ENCODE measurements at regions not wholly inside any gene's neighbourhood (a gene's known extent, or its start where the extent isn't known, plus 50 kb on each side); places are given as distances from the start of the nearest gene placed in this dataset.

DNA sequence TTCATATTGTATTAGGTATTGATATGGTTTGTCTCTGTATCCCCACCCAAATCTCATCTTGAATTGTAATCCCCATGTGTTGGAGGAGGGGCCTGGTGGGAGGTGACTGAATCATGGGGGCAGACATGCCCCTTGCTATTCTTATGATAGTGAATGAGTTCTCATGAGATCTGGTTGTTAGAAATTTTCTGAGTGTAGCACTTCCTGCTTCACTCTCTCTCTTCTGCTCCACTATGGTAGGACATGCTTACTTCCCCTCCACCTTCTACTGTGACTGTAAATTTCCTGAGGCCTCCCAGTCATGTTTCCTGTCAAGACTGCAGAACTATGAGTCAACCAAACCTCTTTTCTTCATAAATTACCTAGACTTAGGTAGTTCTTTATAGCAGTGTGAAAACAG is 187.4 kb upstream of the SLC24A2 start:
- Mint-ChIP-seq H3K27ac (no peak overlapping the region), H3K4me3 (ENCODE audit: low read depth) (no peak overlapping the region), H3K9me3 (ENCODE audit: low read depth) (no peaks in the 10 kb centered on the region), H3K36me3 (ENCODE audit: insufficient read depth) (no peaks in the 10 kb centered on the region), H3K4me1 (ENCODE audit: low read depth) (no peaks in the 10 kb centered on the region), H3K27me3 (no peaks in the 10 kb centered on the region)
- DNase-seq (ENCODE audit: low spot score, unreplicated experiment), result no peak
- TF ChIP-seq, protein P1, sequence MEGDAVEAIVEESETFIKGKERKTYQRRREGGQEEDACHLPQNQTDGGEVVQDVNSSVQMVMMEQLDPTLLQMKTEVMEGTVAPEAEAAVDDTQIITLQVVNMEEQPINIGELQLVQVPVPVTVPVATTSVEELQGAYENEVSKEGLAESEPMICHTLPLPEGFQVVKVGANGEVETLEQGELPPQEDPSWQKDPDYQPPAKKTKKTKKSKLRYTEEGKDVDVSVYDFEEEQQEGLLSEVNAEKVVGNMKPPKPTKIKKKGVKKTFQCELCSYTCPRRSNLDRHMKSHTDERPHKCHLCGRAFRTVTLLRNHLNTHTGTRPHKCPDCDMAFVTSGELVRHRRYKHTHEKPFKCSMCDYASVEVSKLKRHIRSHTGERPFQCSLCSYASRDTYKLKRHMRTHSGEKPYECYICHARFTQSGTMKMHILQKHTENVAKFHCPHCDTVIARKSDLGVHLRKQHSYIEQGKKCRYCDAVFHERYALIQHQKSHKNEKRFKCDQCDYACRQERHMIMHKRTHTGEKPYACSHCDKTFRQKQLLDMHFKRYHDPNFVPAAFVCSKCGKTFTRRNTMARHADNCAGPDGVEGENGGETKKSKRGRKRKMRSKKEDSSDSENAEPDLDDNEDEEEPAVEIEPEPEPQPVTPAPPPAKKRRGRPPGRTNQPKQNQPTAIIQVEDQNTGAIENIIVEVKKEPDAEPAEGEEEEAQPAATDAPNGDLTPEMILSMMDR (IDR thresholded peaks at IDR 0.05; ENCODE audit: unreplicated experiment), result no peak

DNA sequence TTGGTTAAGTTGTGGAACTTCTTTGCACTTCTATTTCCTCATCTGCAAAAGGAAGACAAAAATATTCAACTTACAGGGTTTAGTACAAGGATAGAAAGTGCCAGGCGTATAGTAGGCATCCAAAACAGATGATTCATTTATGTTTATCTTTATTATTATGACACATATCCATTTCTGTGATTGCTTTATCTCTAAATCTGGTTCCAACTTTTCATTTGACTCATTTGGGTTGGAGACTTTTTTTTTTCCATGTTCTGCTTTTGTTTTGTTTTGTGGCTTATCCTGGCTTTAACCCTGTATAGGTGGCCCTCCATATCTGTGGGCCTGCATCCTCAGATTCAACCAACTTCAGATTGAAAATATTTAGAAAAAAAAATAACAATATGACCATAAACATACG is 186.7 kb upstream of the SLC24A2 start:
- no peaks in the 10 kb centered on the region for H3K4me1 Mint-ChIP-seq (ENCODE audit: low read depth)
- no peaks in the 10 kb centered on the region for H3K27me3 Mint-ChIP-seq
- H3K36me3 Mint-ChIP-seq (ENCODE audit: insufficient read depth), result no peaks in the 10 kb centered on the region
- H3K4me3 Mint-ChIP-seq (ENCODE audit: low read depth), result no peak overlapping the region
- no peaks in the 10 kb centered on the region for H3K9me3 Mint-ChIP-seq (ENCODE audit: low read depth)
- TF ChIP-seq, protein P1 (IDR thresholded peaks at IDR 0.05; ENCODE audit: unreplicated experiment), result no peak
- H3K27ac Mint-ChIP-seq, result no peak overlapping the region
- DNase-seq (ENCODE audit: low spot score, unreplicated experiment), result no peak

DNA sequence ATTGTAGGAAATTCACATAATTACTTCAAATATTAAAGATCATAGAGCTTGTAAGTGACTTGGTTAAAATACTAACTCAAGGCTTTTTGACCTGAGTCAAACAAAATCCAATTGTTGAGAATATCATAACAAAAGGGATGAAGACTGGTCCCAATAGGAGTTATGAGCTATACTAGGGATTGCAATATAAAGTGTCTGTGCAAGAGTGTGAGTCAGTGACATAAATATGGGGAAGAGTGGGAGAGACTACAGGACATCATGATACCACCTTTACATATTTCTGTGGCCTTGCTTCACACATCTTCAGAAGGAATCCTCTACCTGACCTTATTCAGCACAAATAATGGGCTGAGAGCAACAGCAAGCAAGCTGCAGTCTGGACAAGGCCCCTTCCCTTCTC is 180.9 kb upstream of the SLC24A2 start:
- H3K4me1 Mint-ChIP-seq (ENCODE audit: low read depth), result no peaks in the 10 kb centered on the region
- H3K4me3 Mint-ChIP-seq (ENCODE audit: low read depth), result no peak overlapping the region
- no peaks in the 10 kb centered on the region for H3K27me3 Mint-ChIP-seq
- H3K27ac Mint-ChIP-seq, result no peak overlapping the region
- no peaks in the 10 kb centered on the region for H3K9me3 Mint-ChIP-seq (ENCODE audit: low read depth)
- H3K36me3 Mint-ChIP-seq (ENCODE audit: insufficient read depth), result no peaks in the 10 kb centered on the region
- TF ChIP-seq, protein P1 (IDR thresholded peaks at IDR 0.05; ENCODE audit: unreplicated experiment), result no peak
- DNase-seq (ENCODE audit: low spot score, unreplicated experiment), result no peak

DNA sequence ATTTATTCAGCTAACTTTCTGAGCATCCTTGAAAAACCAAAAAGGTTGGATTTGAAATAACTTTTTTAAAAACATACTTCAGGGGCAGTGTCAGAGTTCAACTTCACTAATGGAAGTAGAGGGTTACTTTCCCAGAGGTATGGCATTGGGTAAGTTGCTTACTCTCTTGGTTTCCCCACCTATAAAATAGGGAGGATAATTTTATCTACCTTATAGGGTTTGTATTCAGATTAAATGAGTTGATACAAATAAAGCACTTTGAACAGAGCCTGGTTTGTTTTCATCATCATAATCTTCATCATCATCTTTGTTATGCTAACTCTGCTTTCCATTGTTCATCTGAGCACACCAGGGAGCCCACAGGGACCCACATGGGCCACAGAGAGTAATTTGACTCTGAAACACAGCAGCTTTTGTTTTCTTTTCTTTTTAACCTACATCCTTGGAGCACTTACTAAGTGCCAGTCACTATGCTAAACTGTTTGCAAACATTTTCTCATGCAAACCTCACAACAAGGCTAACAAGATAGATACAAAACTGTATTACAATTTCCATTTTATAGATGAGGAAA is 179.1 kb upstream of the SLC24A2 start:
- DNase-seq (ENCODE audit: low spot score, unreplicated experiment), result no peak
- Mint-ChIP-seq H3K9me3 (ENCODE audit: low read depth) (no peaks in the 10 kb centered on the region), H3K27ac (no peak overlapping the region), H3K4me1 (ENCODE audit: low read depth) (no peaks in the 10 kb centered on the region), H3K27me3 (no peaks in the 10 kb centered on the region), H3K36me3 (ENCODE audit: insufficient read depth) (no peaks in the 10 kb centered on the region), H3K4me3 (ENCODE audit: low read depth) (no peak overlapping the region)
- TF ChIP-seq, protein P1 (IDR thresholded peaks at IDR 0.05; ENCODE audit: unreplicated experiment), result no peak

DNA sequence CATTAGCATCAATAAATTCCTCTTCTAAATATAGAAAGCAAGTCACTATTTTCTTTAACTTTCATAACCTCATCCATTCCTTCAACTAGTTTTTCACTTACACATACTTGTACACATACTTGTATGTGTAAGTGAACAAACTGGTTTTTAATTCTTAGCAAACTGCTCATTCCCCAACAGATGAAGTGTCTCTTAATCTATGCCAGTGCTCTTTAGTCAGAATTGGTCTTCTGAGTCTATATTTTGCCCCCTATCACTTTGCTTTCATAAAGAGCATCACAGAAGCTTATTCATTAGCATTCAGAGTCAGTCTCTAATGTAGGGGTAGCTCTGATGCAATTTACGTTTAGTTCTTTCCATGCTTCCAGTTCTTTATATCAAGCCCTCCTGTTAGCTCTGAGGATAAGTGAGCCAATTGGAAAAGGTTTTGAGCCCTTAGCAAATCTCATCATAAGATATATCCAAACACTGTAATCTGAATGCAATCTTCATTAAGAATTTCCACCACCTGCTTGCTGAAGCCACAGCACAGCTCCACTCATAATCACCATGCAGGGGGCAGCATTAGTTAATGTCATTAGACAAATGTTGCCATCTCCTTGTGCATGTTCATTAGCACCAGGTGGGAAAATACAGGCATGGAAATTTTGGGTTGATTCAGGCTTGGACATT is 178.5 kb upstream of the SLC24A2 start:
- DNase-seq (ENCODE audit: low spot score, unreplicated experiment), result no peak
- TF ChIP-seq, protein P1 (IDR thresholded peaks at IDR 0.05; ENCODE audit: unreplicated experiment), result no peak
- no peaks in the 10 kb centered on the region for H3K9me3 Mint-ChIP-seq (ENCODE audit: low read depth)
- H3K27me3 Mint-ChIP-seq, result no peaks in the 10 kb centered on the region
- H3K36me3 Mint-ChIP-seq (ENCODE audit: insufficient read depth), result no peaks in the 10 kb centered on the region
- no peak overlapping the region for H3K4me3 Mint-ChIP-seq (ENCODE audit: low read depth)
- H3K4me1 Mint-ChIP-seq (ENCODE audit: low read depth), result no peaks in the 10 kb centered on the region
- no peak overlapping the region for H3K27ac Mint-ChIP-seq
